HG03342 (cell line): ENCODE measurements at regions not wholly inside any gene's neighbourhood (a gene's known extent, or its start where the extent isn't known, plus 50 kb on each side); places are given as distances from the start of the nearest gene placed in this dataset.
"Not testable (repeated sequence)": the region's sequence is repeated elsewhere in the genome, so short reads cannot be mapped to it uniquely, and the experiment has no call there.

Experiments used
- ATAC-seq: cut with Tn5 transposase; IDR thresholded peaks from one replicate; pipeline ENCODE4 v1.9.1; 2021; ENCODE audit warnings: mild to moderate bottlenecking, moderate library complexity; ENCODE audit not compliant: unreplicated experiment

GRCh38 chr1:58836408-58836807 is 52.6 kb upstream of the JUN start:
- ATAC-seq = no peak

DNA sequence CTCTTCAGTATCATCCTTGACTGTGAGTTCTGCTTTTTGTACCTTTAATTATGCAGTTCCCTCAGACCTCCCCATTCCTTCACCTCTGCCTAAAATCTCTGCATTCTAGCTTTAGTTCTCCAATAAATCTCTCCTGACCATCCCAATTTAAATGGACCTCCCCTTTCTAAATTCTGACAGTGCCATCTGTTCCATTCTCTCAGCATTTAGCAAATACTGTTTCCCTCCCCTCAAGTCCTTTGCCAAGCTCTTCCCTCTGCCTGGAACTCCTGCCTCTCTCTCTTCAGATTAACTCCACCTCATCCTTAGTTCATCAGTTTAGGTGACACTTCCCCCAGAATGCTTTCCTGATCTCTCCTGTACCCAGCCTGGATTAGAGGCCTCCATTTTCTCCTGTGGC is 54.0 kb upstream of the JUN start:
- no peak for ATAC-seq

GRCh38 chr1:58839147-58839795 is 55.4 kb upstream of the JUN start:
- no peak for ATAC-seq

GRCh38 chr1:58839846-58840835 is 56.3 kb upstream of the JUN start:
- ATAC-seq = no peak

GRCh38 chr1:58841455-58841854 is 57.6 kb upstream of the JUN start:
- no peak for ATAC-seq

DNA sequence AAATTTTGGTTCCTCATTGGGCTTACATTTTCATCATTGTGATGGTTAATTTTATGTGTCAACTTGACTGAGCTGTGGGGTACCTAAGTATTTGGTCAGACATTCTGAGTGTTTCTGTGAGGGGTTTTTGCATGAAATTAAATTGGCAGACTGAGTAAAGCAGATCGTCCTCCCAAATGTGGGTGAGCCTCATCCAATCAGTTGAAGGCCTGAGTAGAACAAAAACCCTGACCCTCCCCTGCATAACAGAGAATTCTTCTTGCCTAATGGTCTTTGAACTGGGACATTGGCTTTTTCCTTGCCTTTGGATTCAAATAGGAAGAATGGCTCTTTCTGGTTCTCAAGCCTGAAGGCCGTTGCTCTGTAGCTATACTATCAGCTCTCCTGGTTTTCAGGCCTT is 59.1 kb upstream of the JUN start:
- no peak for ATAC-seq

- no peak for ATAC-seq
These were observed 60.3 kb upstream of the JUN start for GRCh38 chr1:58844176-58844575.

DNA sequence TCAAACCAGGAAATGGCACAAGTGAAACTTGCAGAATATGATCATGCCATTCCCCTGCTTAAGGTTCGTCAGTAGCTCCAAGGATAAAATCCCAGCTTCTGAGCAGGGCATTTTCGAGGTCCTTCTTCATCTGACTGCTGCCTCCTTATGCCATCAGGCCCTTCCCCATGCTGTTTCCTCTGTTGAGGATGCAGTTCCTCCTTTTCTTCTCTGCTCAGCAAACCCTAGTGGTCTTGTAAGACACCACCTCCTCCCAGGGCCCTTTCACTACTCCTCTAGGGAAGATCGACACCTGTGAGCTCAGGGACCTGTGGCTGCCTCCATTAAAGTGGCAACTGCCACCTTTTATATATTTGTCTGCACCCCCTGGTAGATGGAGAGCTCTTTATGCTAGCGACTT is 62.1 kb upstream of the JUN start:
- no peak for ATAC-seq

DNA sequence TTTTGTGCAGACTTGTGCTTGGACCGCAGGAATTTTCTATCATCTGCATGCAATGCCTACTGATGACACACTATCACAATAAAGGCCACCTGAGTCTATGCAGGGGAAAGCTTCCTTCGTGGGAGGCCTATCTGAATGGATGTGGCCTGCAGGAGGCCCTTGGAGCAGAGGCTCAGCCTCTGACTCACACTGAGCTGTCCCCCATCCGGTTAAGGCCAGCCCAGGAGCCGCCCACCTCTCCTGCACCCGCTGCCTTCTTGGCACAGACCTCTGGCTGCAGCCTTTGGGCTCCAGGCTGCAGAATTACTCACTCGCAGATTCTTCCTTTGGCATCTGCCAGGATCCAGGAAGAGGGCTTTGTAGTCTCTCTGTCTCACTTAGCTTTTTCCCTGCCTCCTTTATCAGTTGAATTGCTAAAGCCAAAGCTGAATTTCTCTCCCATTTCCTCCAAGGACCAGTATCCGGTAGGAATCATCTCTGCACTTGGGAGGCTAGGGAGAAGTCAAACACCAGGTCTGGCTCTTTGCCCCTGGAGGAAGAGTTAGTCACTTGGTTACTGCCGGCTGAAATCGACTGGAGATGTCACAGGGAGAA is 65.1 kb upstream of the JUN start:
- no peak for ATAC-seq

- no peak for ATAC-seq
These were observed 65.7 kb upstream of the JUN start for GRCh38 chr1:58849551-58849950.

- ATAC-seq = no peak
These were observed 66.8 kb upstream of the JUN start for GRCh38 chr1:58850636-58851035.

DNA sequence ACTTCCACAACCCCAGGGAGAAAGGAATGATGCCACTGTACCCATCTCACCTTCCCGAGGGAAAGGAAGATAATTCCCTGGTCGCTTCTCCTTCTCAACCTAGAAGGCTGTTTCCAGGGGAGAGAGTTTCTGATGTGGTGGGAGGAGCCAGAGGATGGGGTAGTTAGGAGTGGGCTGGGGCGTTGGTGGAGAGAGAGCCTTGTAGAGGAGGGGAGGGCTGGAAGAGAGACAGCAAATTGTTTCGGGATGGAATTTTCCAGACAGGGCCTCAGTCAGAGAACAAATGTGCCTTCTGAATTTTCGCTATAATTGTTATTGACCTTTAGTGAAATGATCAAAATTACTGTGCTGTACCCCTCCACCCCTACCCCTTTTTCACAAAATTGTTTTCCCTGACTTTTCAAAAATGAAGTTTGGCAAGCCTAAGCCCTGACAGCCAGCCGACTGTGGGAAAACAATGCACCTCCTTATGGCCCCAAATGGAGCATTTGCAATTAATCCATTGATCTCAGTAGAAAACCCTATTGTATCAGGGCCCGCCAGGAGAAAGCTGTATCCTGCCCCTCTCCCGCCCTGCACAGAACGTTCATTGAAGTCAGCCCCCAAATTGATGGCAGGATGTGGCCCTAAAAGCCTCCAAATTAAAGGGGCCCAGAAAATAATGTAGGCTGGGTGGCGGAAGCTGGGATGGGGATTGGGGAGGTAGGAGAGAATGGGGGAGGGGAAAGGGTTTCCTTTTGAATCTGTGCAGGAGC is 69.1 kb upstream of the JUN start:
- ATAC-seq = no peak

DNA sequence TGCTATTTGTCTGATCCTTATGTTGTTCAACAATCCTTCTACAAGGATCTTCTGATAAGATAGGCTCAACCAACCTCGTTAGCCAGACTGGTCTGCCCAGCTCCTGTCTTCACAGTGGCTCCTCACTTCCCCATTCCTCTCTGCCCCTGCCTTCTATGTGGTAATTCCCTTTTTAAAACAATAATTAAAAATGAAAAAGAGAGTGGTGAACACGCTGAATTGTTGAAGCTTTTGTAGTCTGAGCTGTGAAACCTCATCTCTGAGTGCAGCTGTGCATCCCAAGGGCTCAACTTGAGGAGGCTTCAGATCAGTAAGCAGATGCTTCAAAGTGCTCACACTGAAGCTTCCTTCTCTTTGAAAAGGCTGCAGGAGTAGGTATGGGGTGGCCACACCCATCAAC is 70.7 kb upstream of the JUN start:
- no peak for ATAC-seq

- no peak for ATAC-seq
These were observed 71.7 kb upstream of the JUN start for GRCh38 chr1:58855274-58856165.

GRCh38 chr1:58856281-58856680 is 72.4 kb upstream of the JUN start:
- ATAC-seq = not testable (repeated sequence)

DNA sequence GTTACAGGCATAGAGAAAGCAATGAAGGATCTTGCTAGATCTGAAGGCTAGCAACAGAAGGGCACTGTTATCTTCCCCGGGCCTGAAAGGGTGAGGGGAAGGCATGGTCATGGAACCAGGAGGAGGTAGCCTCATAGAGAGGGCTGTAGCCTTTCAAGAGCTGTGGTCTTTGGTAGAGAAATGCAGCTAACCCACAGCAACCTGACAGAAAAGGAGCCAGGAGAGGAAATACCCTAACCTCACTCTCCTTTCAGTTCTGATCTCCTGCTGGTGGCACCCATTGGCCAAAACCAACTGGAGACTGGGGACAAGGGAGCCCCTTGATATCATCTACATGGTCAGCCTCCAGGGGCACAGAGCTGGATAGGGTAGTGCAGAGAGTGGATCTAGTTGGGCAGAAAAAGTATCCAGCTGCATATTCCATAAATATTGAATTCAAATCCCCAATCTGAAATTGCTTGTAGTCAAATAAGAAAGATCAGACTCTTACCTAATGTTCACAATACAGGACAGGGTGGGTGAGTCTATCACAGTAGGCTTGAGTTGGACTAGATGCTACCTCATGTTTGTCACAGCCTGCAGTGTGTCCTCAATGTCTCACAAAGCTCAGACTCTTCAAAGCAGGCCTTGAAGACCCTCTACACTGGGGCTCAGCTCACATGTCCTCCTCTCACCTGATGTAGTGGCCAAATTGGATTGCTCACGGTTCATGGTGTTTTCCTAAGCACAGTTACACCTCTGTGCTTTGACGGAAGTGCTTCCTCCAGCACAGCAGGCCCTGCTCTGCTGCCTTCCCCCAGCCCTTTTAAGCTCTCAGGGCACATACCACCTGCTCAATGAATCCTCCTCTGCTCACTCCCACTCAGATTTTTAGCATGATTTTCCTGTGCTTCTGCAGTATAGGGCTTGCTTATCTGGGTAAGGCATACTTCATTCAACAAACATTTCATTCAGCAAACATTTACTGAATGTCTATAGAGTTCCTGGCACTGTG is 74.1 kb upstream of the JUN start:
- peak; percentile 84 for ATAC-seq

DNA sequence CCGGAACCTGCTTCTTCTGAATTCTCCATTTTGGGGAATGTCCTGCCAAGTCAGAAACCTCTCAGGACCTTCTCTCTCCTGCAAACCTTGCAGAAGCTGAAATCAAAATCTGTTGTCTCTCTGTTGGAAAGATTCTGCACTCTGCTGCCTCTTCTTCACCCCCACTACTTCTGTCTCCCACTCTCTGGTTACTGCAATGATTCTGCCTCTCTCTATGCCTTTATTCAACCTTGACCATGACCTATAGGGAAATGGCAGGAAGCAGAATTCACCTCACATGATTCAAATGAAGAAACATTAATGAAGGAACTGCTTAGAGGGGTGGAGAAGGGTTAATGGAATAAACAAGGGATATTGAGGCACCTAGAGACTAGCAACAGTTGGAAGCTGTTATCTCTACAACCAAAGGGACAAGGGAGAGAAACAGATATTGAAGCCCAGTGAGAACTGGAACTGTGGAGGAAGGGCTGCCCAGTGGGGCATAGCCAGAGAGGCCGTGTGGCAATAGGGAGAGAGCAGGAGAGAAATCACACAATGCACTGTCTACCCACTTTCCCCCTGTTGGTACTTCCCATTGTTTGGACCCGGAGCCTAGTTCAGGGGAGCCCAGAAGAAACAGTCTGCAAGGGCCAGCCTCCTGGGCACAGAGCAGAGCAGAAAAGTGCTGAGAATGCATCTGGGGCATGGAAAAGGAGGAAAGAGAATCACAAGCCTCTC is 76.1 kb upstream of the JUN start:
- no peak for ATAC-seq

GRCh38 chr1:58861076-58861475 is 77.2 kb upstream of the JUN start:
- ATAC-seq = no peak
